ENCODE measurements at regions not wholly inside any gene's neighbourhood (a gene's known extent, or its start where the extent isn't known, plus 50 kb on each side); places are given as distances from the start of the nearest gene placed in this dataset.

DNA sequence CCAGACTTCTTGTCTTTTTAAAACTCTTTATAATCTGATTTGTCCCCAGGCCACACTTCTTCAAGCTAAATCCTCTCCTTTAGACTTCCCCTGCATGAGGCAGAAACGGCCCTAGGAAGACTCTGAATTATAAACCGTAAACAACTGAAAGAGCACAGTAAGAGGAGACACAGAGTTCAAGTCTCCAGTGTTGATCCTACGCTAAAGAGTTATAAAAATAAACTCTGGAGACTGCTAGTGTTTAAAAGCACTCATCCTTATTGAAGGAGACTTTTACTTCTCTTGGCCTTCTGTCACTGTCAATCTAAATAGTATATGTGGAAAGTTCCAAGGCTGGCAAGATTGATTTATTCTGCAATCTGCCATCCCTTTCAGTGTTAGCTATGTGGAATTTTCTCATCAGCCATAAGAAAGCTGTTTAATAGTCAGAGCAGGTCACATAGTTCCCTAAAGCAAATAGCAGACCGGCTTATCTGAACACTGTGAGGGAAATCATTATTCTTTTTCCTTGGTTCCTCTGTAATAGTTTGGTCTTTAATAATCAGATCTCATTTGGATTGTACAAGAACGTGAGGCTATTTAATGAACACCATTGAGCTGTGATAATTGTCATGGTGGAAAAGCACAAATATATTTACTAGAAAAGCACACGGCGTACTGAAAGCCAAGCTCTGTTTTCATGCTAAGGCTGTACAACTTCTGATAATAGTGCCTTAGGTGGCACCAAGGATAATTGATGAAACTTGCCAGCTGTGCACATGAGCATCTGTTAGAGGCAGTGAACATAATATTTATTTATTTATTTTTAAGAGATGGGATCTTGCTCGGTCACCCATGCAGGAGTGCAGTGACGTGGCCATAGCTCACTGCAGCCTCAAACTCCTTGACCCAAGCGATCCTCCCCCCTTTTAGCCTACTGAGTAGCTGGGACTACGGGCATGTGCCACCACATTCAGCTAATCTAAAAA, 157.7 kb downstream of the CEP135 start:
- no peaks in the 10 kb centered on the region for H3K9me3 Mint-ChIP-seq (ENCODE audit: unreplicated experiment)
- H3K27ac Mint-ChIP-seq (ENCODE audit: unreplicated experiment): no peak overlapping the region
- no peaks in the 10 kb centered on the region for H3K27me3 Mint-ChIP-seq (ENCODE audit: unreplicated experiment)
- peaks cover 6% of the 10 kb centered on the region for H3K36me3 Mint-ChIP-seq (ENCODE audit: low read depth, unreplicated experiment)
- H3K4me1 Mint-ChIP-seq (ENCODE audit: unreplicated experiment): no peaks in the 10 kb centered on the region
- no peak overlapping the region for H3K4me3 Mint-ChIP-seq (ENCODE audit: unreplicated experiment)
- DNase-seq (ENCODE audit: low spot score): no peak
- TF ChIP-seq, protein P1, sequence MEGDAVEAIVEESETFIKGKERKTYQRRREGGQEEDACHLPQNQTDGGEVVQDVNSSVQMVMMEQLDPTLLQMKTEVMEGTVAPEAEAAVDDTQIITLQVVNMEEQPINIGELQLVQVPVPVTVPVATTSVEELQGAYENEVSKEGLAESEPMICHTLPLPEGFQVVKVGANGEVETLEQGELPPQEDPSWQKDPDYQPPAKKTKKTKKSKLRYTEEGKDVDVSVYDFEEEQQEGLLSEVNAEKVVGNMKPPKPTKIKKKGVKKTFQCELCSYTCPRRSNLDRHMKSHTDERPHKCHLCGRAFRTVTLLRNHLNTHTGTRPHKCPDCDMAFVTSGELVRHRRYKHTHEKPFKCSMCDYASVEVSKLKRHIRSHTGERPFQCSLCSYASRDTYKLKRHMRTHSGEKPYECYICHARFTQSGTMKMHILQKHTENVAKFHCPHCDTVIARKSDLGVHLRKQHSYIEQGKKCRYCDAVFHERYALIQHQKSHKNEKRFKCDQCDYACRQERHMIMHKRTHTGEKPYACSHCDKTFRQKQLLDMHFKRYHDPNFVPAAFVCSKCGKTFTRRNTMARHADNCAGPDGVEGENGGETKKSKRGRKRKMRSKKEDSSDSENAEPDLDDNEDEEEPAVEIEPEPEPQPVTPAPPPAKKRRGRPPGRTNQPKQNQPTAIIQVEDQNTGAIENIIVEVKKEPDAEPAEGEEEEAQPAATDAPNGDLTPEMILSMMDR (IDR thresholded peaks at IDR 0.05; ENCODE audit: unreplicated experiment): no peak

DNA sequence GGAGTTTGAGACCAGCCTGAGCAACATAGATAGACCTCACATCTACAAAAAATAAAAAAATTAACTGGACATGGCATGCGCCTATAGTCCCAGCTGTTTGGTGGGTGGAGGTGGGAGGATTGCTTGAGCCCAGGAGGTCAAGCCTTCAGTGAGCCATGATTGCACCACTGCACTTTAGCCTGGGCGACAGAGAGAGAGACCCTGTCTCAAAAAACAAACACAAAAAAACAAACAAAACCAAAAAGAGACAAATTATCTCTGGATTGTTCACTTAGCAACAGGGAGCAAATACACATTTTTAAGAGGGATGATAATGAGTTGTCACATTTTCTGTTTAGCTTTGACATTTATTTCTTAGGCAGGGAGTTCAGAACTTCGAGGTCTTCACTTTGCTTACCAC, 155.4 kb downstream of the CEP135 start:
- Mint-ChIP-seq H3K27me3 (ENCODE audit: unreplicated experiment) (no peaks in the 10 kb centered on the region), H3K4me3 (ENCODE audit: unreplicated experiment) (no peak overlapping the region), H3K9me3 (ENCODE audit: unreplicated experiment) (no peaks in the 10 kb centered on the region), H3K4me1 (ENCODE audit: unreplicated experiment) (no peaks in the 10 kb centered on the region), H3K27ac (ENCODE audit: unreplicated experiment) (no peak overlapping the region), H3K36me3 (ENCODE audit: low read depth, unreplicated experiment) (peaks cover 6% of the 10 kb centered on the region)
- no peak for DNase-seq (ENCODE audit: low spot score)
- TF ChIP-seq, protein P1 (IDR thresholded peaks at IDR 0.05; ENCODE audit: unreplicated experiment): no peak

- Mint-ChIP-seq H3K9me3 (ENCODE audit: unreplicated experiment) (no peaks in the 10 kb centered on the region), H3K4me1 (ENCODE audit: unreplicated experiment) (no peaks in the 10 kb centered on the region), H3K27ac (ENCODE audit: unreplicated experiment) (no peak overlapping the region), H3K27me3 (ENCODE audit: unreplicated experiment) (no peaks in the 10 kb centered on the region), H3K36me3 (ENCODE audit: low read depth, unreplicated experiment) (no peaks in the 10 kb centered on the region), H3K4me3 (ENCODE audit: unreplicated experiment) (no peak overlapping the region)
- DNase-seq (ENCODE audit: low spot score): no peak
- TF ChIP-seq, protein P1 (IDR thresholded peaks at IDR 0.05; ENCODE audit: unreplicated experiment): no peak
These were observed 153.9 kb downstream of the CEP135 start for GRCh38 chr4:56102601-56103000.

DNA sequence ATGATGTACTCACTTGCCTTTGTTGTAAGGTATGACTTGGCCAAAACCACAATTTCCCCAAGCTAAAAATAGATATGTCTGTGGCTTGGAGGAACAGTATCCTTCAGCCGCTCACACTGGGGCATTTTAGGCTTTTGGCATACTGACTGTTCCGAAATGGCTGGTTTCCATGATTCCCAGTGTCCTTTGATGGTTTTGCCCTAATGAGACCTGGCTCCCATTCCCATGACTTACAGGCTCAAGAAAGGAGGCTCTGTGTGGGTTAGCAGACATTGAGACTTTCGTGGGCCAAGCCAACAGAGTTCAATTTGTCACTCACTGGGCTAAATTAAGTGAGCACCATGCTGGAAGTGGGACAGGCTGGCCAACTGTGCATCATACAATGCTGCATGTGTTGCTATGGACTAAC, 150.6 kb downstream of the CEP135 start:
- H3K4me3 Mint-ChIP-seq (ENCODE audit: unreplicated experiment): no peak overlapping the region
- H3K4me1 Mint-ChIP-seq (ENCODE audit: unreplicated experiment): no peaks in the 10 kb centered on the region
- H3K27ac Mint-ChIP-seq (ENCODE audit: unreplicated experiment): no peak overlapping the region
- DNase-seq (ENCODE audit: low spot score): no peak
- TF ChIP-seq, protein P1 (IDR thresholded peaks at IDR 0.05; ENCODE audit: unreplicated experiment): no peak
- no peaks in the 10 kb centered on the region for H3K36me3 Mint-ChIP-seq (ENCODE audit: low read depth, unreplicated experiment)
- no peaks in the 10 kb centered on the region for H3K9me3 Mint-ChIP-seq (ENCODE audit: unreplicated experiment)
- H3K27me3 Mint-ChIP-seq (ENCODE audit: unreplicated experiment): no peaks in the 10 kb centered on the region

- no peak for DNase-seq (ENCODE audit: low spot score)
- Mint-ChIP-seq H3K27me3 (ENCODE audit: unreplicated experiment) (no peaks in the 10 kb centered on the region), H3K36me3 (ENCODE audit: low read depth, unreplicated experiment) (no peaks in the 10 kb centered on the region), H3K27ac (ENCODE audit: unreplicated experiment) (no peak overlapping the region), H3K9me3 (ENCODE audit: unreplicated experiment) (no peaks in the 10 kb centered on the region), H3K4me1 (ENCODE audit: unreplicated experiment) (peaks cover 9% of the 10 kb centered on the region), H3K4me3 (ENCODE audit: unreplicated experiment) (no peak overlapping the region)
- TF ChIP-seq, protein P1 (IDR thresholded peaks at IDR 0.05; ENCODE audit: unreplicated experiment): no peak
These were observed 144.8 kb downstream of the CEP135 start for GRCh38 chr4:56093576-56093975.
